ENCODE measurements at regions not wholly inside any gene's neighbourhood (a gene's known extent, or its start where the extent isn't known, plus 50 kb on each side); places are given as distances from the start of the nearest gene placed in this dataset.

- TF ChIP-seq CTCF (IDR thresholded peaks at IDR 0.05; ENCODE audit: control insufficient read depth, extremely low read depth, insufficient read depth), result no peak
- no peak overlapping the region for H3K4me3 ChIP-seq (ENCODE audit: low read depth, low read length)
- DNase-seq (ENCODE audit: low read depth), result no peak
Measured at GRCh38 chr14:85996551-85996950, 466.6 kb downstream of the FLRT2 start.

GRCh38 chr14:85991156-85991555 lies 461.2 kb downstream of the FLRT2 start:
- H3K4me3 ChIP-seq (ENCODE audit: low read depth, low read length), result no peak overlapping the region
- no peak for DNase-seq (ENCODE audit: low read depth)
- no peak for TF ChIP-seq CTCF (IDR thresholded peaks at IDR 0.05; ENCODE audit: control insufficient read depth, extremely low read depth, insufficient read depth)

DNA sequence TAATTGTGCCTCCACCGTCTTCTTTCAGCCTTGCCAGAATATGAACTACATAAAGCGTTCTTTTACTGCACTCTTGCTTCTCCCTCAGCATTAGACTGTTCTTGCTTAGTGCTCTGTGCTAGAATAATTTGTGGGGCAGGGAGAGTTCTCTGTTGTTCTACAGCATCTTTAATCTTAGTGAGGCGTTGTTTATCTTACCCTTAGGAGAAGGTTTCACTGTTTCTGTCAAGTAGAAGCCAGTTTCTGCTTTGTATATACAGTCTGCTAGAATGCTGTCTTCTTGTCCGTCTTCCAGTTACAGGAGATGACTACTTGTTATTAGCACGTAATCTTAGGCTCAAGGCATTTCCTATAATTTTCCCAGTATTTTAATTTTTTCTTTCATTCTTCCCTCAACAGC lies 458.0 kb downstream of the FLRT2 start:
- no peak overlapping the region for H3K4me3 ChIP-seq (ENCODE audit: low read depth, low read length)
- TF ChIP-seq CTCF (IDR thresholded peaks at IDR 0.05; ENCODE audit: control insufficient read depth, extremely low read depth, insufficient read depth), result no peak
- no peak for DNase-seq (ENCODE audit: low read depth)

DNA sequence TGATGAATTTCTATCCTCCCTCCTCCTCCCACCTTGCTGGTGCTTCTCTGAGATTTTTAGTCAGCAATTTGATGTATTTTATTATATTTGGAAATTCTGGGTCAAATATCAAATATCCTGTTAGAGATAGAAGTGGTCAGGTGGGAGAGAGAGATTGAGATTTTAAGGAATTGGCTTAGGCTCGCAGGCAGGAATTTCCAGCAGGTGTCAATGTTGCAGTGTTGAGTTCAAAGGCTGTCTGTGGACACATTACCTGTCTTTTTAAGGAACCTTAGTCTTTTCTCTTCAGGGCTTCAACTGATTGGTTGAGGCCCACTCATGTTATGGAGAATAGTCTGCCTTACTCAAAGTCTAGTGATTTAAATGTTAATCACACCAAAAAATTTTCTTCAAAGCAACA lies 457.3 kb downstream of the FLRT2 start:
- H3K4me3 ChIP-seq (ENCODE audit: low read depth, low read length), result no peak overlapping the region
- peak; percentile 1 for DNase-seq (ENCODE audit: low read depth)
- peak; percentile 41 for TF ChIP-seq CTCF (IDR thresholded peaks at IDR 0.05; ENCODE audit: control insufficient read depth, extremely low read depth, insufficient read depth)

- H3K4me3 ChIP-seq (ENCODE audit: low read depth, low read length), result no peak overlapping the region
- peak; percentile 1 for DNase-seq (ENCODE audit: low read depth)
- peak; percentile 43 for TF ChIP-seq CTCF (IDR thresholded peaks at IDR 0.05; ENCODE audit: control insufficient read depth, extremely low read depth, insufficient read depth)
Measured at GRCh38 chr14:85978582-85979250, 448.8 kb downstream of the FLRT2 start.

DNA sequence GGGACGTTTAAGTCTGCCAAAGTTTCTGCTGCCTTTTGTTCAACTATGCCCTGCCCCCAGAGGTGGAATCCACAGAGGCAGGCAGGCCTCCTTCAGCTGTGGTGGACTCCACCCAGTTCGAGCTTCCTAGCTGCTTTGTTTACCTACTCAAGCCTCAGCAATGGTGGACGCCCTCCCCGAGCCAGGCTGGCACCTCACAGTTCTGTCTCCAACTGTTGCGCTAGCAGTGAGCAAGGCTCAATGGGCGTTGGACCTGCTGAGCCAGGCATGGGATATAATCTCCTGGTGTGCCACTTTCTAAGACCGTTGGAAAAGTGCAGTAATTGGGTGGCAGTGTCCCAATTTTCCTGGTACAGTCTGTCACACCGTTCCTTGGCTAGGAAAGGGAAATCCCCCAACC lies 444.7 kb downstream of the FLRT2 start:
- TF ChIP-seq CTCF (IDR thresholded peaks at IDR 0.05; ENCODE audit: control insufficient read depth, extremely low read depth, insufficient read depth), result no peak
- DNase-seq (ENCODE audit: low read depth), result no peak
- no peak overlapping the region for H3K4me3 ChIP-seq (ENCODE audit: low read depth, low read length)

DNA sequence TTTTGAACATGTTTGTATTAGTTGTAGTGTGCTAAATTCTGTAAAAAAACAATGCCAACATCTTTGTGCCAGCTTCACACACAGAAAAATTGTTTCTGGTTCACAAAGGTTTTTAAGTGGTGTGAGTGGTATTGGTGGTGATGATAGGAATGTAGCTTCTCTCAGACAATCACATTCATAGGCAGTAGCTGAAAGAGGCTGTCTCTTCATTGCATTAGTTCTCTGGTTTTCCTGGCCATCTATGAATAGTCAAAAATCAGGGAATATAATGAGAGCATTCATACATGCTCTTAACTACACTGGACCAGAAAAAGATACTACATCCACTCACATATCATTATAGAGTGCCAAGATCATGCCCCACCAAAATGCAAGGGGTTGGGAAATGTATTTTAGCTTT lies 433.5 kb downstream of the FLRT2 start:
- no peak overlapping the region for H3K4me3 ChIP-seq (ENCODE audit: low read depth, low read length)
- TF ChIP-seq CTCF (IDR thresholded peaks at IDR 0.05; ENCODE audit: control insufficient read depth, extremely low read depth, insufficient read depth), result no peak
- no peak for DNase-seq (ENCODE audit: low read depth)
